ENCODE measurements at regions not wholly inside any gene's neighbourhood (a gene's known extent, or its start where the extent isn't known, plus 50 kb on each side); places are given as distances from the start of the nearest gene placed in this dataset.

- DNase-seq: no peak
Measured at GRCh38 chr14:82067221-82067875, 533.7 kb upstream of the SEL1L start.

- DNase-seq: no peak
Measured at GRCh38 chr14:82070040-82070439, 536.4 kb upstream of the SEL1L start.

GRCh38 chr14:82070753-82071152, 537.1 kb upstream of the SEL1L start:
- no peak for DNase-seq

- DNase-seq: no peak
Measured at GRCh38 chr14:82073547-82073946, 539.9 kb upstream of the SEL1L start.

- DNase-seq: no peak
Measured at GRCh38 chr14:82075566-82075965, 541.9 kb upstream of the SEL1L start.

GRCh38 chr14:82079553-82079952, 545.9 kb upstream of the SEL1L start:
- DNase-seq: no peak

- no peak for DNase-seq
Measured at GRCh38 chr14:82080370-82080769, 546.7 kb upstream of the SEL1L start.

- no peak for DNase-seq
Measured at GRCh38 chr14:82084813-82085212, 551.2 kb upstream of the SEL1L start.

- no peak for DNase-seq
Measured at GRCh38 chr14:82091097-82091496, 557.4 kb upstream of the SEL1L start.

- no peak for DNase-seq
Measured at GRCh38 chr14:82094829-82095345, 561.2 kb upstream of the SEL1L start.

GRCh38 chr14:82104013-82104412, 570.4 kb upstream of the SEL1L start:
- no peak for DNase-seq

- DNase-seq: no peak
Measured at GRCh38 chr14:82112210-82112839, 578.7 kb upstream of the SEL1L start.

GRCh38 chr14:82113007-82113406, 579.4 kb upstream of the SEL1L start:
- no peak for DNase-seq

- no peak for DNase-seq
Measured at GRCh38 chr14:82113710-82114109, 580.1 kb upstream of the SEL1L start.

GRCh38 chr14:82116721-82117120, 583.1 kb upstream of the SEL1L start:
- no peak for DNase-seq

- no peak for DNase-seq
Measured at GRCh38 chr14:82122655-82123054, 589.0 kb upstream of the SEL1L start.

- no peak for DNase-seq
Measured at GRCh38 chr14:82124511-82124910, 590.9 kb upstream of the SEL1L start.

GRCh38 chr14:82126006-82126405, 592.4 kb upstream of the SEL1L start:
- no peak for DNase-seq

GRCh38 chr14:82134411-82134810, 600.8 kb upstream of the SEL1L start:
- DNase-seq: no peak

GRCh38 chr14:82138431-82138830, 604.8 kb upstream of the SEL1L start:
- no peak for DNase-seq

- no peak for DNase-seq
Measured at GRCh38 chr14:82146846-82147245, 613.2 kb upstream of the SEL1L start.

GRCh38 chr14:82153689-82154088, 620.0 kb upstream of the SEL1L start:
- no peak for DNase-seq

- no peak for DNase-seq
Measured at GRCh38 chr14:82159624-82160023, 626.0 kb upstream of the SEL1L start.

GRCh38 chr14:82180139-82180538, 646.5 kb upstream of the SEL1L start:
- no peak for DNase-seq

GRCh38 chr14:82182646-82183045, 649.0 kb upstream of the SEL1L start:
- no peak for DNase-seq
